AG20443 (cell line): ENCODE measurements at regions not wholly inside any gene's neighbourhood (a gene's known extent, or its start where the extent isn't known, plus 50 kb on each side); places are given as distances from the start of the nearest gene placed in this dataset.

ENCODE experiments used
- DNase-seq: peaks from one replicate; pipeline ENCODE4 v3.0.0; 2012; ENCODE audit warnings: low spot score, mixed read lengths

GRCh38 chr2:14530506-14530905 is 102.0 kb upstream of the LRATD1 start:
- DNase-seq: peak; percentile 15

DNA sequence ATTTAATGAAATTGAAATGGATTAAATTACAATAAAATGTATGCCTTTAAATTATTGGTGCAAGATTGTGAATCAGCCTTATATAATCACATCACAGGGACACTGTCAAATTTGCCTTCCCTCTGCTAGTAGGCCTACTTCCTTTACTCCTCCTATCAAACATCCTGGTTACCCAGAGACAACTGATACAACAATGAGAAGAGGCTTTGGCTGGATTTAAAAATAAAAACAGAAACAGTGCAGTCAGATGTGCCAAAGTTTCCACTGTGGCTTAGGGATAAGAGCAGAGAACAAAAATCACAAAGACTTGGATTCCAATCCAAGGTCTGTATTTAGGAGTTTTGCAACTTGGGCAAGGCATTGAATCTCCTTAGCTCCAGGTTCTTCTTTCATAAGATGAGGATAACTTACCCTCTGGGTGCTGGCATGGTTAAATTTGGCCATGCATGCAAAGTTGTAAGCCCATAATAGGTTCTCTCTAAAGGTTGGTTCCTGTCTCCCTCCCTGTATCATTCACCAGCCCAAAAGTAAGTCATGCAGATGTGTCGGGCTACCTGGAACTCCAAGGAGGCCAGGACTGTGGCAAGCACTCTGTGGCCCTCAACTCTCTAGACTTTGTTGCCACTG is 99.3 kb upstream of the LRATD1 start:
- no peak for DNase-seq

- no peak for DNase-seq
These were observed 97.4 kb upstream of the LRATD1 start for GRCh38 chr2:14535156-14535555.

- no peak for DNase-seq
These were observed 95.5 kb upstream of the LRATD1 start for GRCh38 chr2:14536976-14537375.

DNA sequence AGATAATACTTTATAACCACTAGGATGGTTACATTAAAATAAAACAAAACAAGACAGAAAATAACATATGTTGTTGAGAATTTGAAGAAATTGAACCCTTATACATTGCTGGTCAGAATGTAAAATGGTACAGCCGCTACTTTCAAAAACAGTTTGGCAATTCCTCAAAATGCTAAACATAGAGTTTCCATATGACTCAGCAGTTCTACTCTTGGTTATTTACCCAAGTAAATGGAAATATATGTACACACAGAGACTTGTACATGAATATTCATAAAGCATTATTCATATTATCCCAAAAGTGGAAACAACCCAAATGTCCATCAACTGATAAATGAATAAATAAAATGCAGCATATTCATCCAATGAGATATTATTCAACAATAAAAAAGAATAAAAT is 92.5 kb upstream of the LRATD1 start:
- no peak for DNase-seq

GRCh38 chr2:14543284-14543683 is 89.2 kb upstream of the LRATD1 start:
- no peak for DNase-seq

- DNase-seq: no peak
These were observed 88.3 kb upstream of the LRATD1 start for GRCh38 chr2:14544247-14544646.

GRCh38 chr2:14547830-14548229 is 84.7 kb upstream of the LRATD1 start:
- DNase-seq: no peak

GRCh38 chr2:14550658-14551057 is 81.9 kb upstream of the LRATD1 start:
- no peak for DNase-seq

GRCh38 chr2:14551069-14551468 is 81.4 kb upstream of the LRATD1 start:
- DNase-seq: no peak

- no peak for DNase-seq
These were observed 80.2 kb upstream of the LRATD1 start for GRCh38 chr2:14552286-14552685.

DNA sequence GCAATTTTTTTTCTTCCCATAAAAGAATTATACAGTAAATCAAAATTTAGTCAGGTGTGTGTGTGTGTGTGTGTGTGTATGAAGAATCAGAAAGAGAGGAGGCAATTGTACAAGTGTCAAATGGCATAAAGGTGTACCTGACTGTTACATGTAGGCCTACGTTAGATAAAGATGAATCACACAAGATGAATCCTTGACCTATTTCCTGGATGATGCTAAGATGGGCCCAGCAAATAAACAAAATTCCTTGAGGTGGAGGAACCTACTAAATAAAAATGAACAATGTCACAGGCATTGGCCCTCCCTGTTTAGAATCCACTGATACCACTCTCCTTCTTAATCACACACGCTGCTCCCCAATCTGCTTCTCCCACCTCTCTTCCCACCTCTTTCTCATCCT is 79.7 kb upstream of the LRATD1 start:
- no peak for DNase-seq

GRCh38 chr2:14554849-14555545 is 77.5 kb upstream of the LRATD1 start:
- DNase-seq: no peak

DNA sequence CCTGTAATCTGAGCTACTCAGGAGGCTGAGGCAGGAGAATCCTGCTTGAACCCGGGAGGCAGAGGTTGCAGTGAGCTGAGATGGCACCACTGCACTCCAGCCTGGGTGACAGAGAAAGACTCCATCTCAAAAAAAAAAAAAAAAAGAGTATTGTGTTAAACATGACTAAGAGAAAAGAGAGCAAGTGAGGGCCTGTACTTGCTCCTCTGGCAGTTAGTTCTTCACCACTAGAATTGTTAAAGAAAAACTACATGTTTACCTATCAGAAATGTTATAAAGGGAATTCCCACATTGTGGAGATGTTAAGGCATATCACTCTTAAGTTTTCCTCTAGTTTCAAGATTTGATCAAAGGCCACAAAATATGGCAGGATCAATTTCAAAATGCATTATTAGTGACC is 75.4 kb upstream of the LRATD1 start:
- no peak for DNase-seq

DNA sequence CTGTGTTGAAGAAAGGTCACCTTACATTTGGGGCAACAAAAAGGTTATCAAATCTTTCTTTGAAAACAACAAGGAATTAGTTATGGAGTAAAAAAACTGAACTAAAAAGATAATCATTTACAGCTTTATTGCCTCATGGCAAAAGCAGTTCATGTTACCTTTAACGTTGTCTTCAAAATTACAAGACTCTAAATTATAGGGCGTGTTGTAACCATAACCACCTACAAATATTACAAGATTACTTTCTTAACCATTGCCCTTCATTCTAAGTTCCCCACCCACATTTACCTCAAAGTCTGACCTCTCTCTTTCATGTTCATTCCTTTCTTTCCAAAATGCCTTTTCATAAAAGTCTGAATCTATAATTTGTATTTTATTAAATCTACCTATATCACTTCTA is 74.6 kb upstream of the LRATD1 start:
- no peak for DNase-seq

DNA sequence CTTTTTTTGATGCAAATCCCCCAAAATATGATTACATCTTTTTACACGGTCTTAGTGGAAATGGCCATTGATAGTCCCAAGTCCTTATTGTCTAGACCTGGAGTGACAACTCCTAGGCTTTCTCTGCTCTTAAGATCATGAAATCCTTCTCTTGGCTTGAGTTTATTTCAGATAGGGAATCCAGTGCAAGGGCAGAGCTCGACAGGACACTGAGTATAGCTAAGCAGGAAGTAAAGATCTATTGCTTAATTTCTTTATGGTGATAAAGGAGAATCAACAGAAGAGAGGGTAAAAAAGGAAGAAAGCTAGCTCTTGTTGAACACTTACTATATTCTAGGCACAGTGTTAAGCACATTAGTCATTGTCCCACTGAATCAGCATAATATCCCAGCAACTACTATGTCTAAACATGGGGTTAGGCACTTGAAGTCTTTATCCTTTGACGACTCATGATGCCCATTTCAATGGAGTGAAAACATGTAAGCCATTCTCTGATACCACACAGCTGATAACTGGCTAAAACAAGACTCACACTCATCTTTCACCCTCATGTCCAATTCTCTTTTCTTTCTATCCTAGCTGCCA is 74.1 kb upstream of the LRATD1 start:
- DNase-seq: no peak

DNA sequence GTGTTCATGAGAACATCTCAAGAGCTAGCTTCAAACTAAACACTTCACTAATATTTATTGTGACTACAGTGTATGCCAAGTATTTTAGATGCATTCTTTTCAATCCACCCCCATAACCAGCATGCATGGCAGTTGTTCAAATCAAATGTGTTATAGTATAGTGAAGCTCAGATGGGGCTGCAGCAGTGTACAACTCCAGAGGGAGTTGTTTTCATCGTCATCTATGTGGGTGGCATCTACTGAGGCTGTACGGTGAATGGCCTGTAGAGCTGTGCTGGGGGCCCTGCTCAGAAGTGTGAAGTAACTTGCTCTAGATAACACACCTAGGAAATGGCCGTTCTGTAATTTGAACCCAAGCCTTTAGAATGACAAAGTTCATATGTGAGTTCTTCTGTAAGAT is 71.8 kb upstream of the LRATD1 start:
- no peak for DNase-seq

- DNase-seq: no peak
These were observed 69.2 kb upstream of the LRATD1 start for GRCh38 chr2:14563324-14563723.

DNA sequence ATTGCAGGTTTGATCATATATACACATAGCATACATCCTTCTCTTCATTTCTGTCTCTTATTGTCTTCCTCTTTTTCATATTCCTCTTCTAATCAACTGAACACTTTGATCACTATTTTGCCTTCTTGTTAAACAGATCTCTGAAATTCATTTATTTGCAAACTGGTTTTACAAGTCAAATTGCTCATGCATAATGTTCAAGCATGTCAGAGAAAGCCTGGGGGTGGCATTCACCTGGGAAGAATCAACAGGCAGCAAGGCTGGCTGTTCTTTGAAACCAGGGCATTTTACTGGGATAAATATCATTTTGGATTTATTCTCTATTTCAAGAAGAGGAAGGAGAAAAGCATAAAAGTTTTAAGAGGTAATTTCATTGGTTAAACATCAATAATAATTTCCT is 66.9 kb upstream of the LRATD1 start:
- DNase-seq: no peak

- no peak for DNase-seq
These were observed 65.0 kb upstream of the LRATD1 start for GRCh38 chr2:14567561-14567960.

DNA sequence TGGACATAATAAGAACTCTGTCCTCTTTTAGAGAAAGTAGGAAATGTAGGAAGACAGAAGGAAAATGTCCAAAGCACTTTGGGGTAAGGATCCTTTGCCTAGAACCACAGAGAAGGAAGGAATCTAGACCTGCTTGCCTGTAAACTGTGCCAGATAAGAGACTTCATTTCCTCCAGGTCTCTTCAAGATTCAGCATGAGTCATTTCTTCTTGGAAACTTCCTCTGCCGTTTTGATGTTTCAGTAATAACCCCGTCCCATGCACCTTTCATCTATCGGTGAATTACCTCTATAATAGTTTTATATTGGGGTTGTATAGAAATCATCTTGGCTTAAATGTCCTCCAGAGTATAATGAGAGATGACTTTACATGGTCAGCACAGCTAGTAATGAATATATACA is 63.2 kb upstream of the LRATD1 start:
- no peak for DNase-seq

DNA sequence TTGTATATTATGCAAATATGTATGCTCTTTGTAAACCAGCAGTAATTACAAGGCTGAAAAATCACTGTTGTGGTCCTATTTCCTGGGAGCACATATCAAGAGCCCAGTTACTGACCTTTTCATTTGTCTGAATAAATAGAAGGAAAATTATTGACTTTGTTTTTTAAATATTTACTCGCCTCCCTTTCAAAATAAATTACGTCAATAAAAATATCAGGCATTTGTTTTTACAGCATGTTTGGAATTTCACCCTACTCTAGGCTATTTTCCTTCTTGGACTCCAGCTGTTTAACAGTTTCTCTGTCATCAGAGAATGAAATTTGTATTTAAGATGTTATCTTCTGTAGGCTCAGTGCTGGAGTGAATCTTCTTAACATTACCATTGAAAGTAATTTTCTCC is 59.9 kb upstream of the LRATD1 start:
- DNase-seq: no peak

- no peak for DNase-seq
These were observed 54.7 kb upstream of the LRATD1 start for GRCh38 chr2:14577843-14578242.
